ENCODE measurements at regions not wholly inside any gene's neighbourhood (a gene's known extent, or its start where the extent isn't known, plus 50 kb on each side); places are given as distances from the start of the nearest gene placed in this dataset.

- no peak for TF ChIP-seq ETV6 (conservative IDR thresholded peaks at IDR 0.05 in 1 of 2, IDR thresholded peaks at IDR 0.05 in 1 of 2; ENCODE audit: borderline replicate concordance in 1 of 2, low read depth in 1 of 2)
Measured at GRCh38 chr12:16112130-16112529, 165.4 kb downstream of the SLC15A5 start (continued).

GRCh38 chr12:16110596-16110995, 166.9 kb downstream of the SLC15A5 start:
- ATAC-seq (no peak), FAIRE-seq (no peak), DNase-seq (ENCODE audit: low read depth, low spot score) (no peak)
- H3K27ac ChIP-seq (ENCODE audit: control insufficient read depth, insufficient read depth) = no peak overlapping the region
- no peaks in the 10 kb centered on the region for H3K27me3 ChIP-seq (replicated peaks in 1 of 2; ENCODE audit: control insufficient read depth in 2 of 2, insufficient read depth in 2 of 2, low read length in 1 of 2)
- ChIA-PET RAD21 (ENCODE audit: unreplicated experiment) (no interaction called here), POLR2A (no interaction called here), SMC1A (ENCODE audit: uncharacterized antibody, unreplicated experiment) (interaction anchor here (0.7 kb wide), 1 partner anchor 105 kb away, joined by 3 read pairs; no protein-coding TSS in a partner anchor), CTCF (no interaction called here)
- in situ Hi-C loops (cut with MboI) (no loop called here), intact Hi-C loops (cut with micrococcal nuclease; ENCODE audit: unreplicated experiment) (no loop called here)
- no peaks in the 10 kb centered on the region for H3K36me3 ChIP-seq (ENCODE audit: control insufficient read depth in 2 of 2, insufficient read depth in 2 of 2, low read length in 1 of 2)
- no peaks in the 10 kb centered on the region for H4K20me1 ChIP-seq (ENCODE audit: control insufficient read depth, insufficient read depth)
- no peaks in the 10 kb centered on the region for H3K79me2 ChIP-seq (ENCODE audit: control insufficient read depth, insufficient read depth, low read length)
- TF ChIP-seq ATF7 (IDR thresholded peaks at IDR 0.05; ENCODE audit: low read depth) (no peak), BRCA1 (IDR thresholded peaks at IDR 0.05; ENCODE audit: low read depth, low read length) (no peak), LARP7 (IDR thresholded peaks at IDR 0.05) (no peak), NFXL1 (IDR thresholded peaks at IDR 0.05; ENCODE audit: borderline replicate concordance) (no peak), SMAD1 (IDR thresholded peaks at IDR 0.05; ENCODE audit: low read depth, partially characterized antibody) (no peak), NR2C1 (IDR thresholded peaks at IDR 0.05) (no peak), CREB1 (IDR thresholded peaks at IDR 0.05; ENCODE audit: low read depth) (no peak), YY1 (IDR thresholded peaks at IDR 0.05; ENCODE audit: low read depth, low read length) (no peak)
- 0% methylated on average over 1 of the region's 1 CpG for WGBS (ENCODE audit: insufficient coverage, insufficient replicate concordance, low lambda C conversion rate, missing lambda C conversion rate)
- H3K4me3 ChIP-seq = no peak overlapping the region
- no peaks in the 10 kb centered on the region for H3K9me3 ChIP-seq (replicated peaks; ENCODE audit: control insufficient read depth, insufficient read depth, low read length)
- H3K9ac ChIP-seq (ENCODE audit: control insufficient read depth, insufficient read depth, low read length) = no peak overlapping the region
- H3K4me1 ChIP-seq (ENCODE audit: control insufficient read depth, insufficient read depth, low read length) = no peaks in the 10 kb centered on the region
- H3K4me2 ChIP-seq (ENCODE audit: control insufficient read depth, insufficient read depth) = no peak overlapping the region
- BruUV-seq (replicated peaks) = no TSS peak
- no peak overlapping the region for H2AFZ ChIP-seq (ENCODE audit: control insufficient read depth, low read depth, low read length)

Data from GM12878 (cell line).